GM19025 (cell line): ENCODE measurements at regions not wholly inside any gene's neighbourhood (a gene's known extent, or its start where the extent isn't known, plus 50 kb on each side); places are given as distances from the start of the nearest gene placed in this dataset.

Experiments
- ATAC-seq: cut with Tn5 transposase; IDR thresholded peaks from one replicate; pipeline ENCODE4 v1.9.1; 2021; ENCODE audit warnings: mild to moderate bottlenecking, low read depth, moderate library complexity; ENCODE audit not compliant: unreplicated experiment

DNA sequence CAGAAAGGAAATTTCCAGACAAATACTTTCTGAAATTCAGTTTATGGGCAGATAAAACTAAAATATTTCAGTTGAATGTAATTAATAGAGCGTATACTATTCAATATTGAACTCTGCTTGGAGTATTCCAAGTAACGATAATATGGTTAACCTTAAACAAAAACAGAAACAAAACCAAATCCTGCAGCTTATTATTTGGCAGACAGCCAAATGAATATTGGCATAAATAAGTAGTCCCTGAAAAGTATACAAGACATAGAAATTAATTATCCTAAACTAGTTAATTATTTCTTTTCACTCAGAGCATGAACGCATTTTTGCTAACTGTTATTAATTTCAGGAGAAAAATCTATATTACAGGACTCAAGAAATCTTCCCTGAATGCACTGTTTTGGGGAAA, 1574.0 kb downstream of the MAT2B start:
- ATAC-seq: no peak

DNA sequence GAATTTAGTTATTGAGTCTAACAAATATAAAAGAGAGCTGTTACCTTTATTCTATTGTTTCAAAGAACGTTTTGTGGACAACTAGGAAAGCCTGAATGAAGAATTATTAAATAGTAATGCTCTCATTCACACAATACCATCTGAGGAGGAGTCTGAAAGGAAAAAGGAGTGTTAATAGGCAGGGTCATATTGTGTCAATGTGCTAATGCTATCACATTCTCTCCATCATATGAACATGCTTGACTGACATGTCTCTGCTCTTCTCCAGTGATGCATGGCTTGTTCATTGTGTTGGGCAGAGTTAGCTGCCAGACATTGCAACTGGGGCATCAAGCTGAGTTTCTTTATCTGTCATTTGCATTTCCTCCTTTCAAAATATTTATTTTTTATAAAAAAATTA, 1578.0 kb downstream of the MAT2B start:
- ATAC-seq: no peak

DNA sequence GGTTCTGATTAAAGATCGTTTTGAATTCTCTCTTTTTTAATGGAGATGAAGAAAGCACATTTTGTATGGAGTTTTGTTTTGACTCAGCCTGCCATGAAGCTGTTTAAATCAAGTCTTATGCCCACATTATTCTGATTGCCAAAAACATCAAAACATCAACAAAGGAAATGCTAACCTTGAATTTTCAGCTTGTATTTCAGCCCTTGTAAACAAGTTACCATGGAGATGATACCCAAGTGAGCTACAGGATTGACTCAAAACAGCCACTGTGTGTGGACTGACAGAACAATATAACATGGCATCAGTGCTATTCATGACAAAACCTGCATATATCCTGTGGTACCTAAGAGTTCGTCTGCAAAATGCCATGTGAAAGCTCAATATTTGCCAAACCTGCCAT, 1581.0 kb downstream of the MAT2B start:
- no peak for ATAC-seq

- no peak for ATAC-seq
These were observed 1589.4 kb downstream of the MAT2B start for GRCh38 chr5:165094782-165095181.

- no peak for ATAC-seq
These were observed 1596.3 kb downstream of the MAT2B start for GRCh38 chr5:165101709-165102108.

GRCh38 chr5:165104611-165105010, 1599.2 kb downstream of the MAT2B start:
- ATAC-seq: no peak

GRCh38 chr5:165108809-165109208, 1603.4 kb downstream of the MAT2B start:
- no peak for ATAC-seq

GRCh38 chr5:165119175-165119574, 1613.8 kb downstream of the MAT2B start:
- no peak for ATAC-seq

DNA sequence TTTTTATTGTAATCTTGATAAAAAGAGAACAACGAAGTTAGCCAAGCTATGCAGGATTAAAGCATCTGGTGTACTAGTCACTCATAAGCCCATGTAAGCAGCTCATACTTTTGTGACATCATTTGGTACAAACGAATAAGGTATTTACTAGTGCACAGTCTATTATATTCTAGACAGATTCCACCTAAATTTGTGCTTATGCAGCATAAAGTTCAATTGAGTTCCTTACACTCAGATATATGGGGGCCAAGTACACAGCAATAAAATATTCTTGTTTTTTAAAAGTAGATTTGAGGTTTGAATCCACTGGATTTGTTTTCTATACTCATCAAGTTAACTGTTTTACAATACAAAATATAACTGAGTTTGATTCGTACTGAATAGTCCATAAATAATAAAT, 1621.2 kb downstream of the MAT2B start:
- no peak for ATAC-seq

- ATAC-seq: no peak
These were observed 1622.5 kb downstream of the MAT2B start for GRCh38 chr5:165127941-165128340.

DNA sequence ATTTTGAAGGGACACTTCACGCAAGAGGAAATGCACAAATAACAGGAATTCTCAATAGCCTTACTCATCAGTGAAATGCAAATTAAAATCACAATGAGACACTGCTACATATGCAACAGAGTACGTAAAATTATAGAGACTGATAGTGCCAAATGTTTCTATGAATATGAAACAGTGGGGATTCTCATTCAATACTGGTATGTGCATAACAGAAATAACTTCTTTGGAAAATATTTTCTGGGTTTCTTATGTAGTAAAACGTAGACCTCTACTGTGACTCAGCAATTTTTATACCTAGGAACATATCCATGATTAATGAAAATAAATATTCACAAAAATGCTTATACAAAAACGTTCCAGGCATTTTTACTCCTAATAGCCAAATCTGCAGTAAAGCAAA, 1625.2 kb downstream of the MAT2B start:
- no peak for ATAC-seq

- ATAC-seq: no peak
These were observed 1628.7 kb downstream of the MAT2B start for GRCh38 chr5:165134155-165134554.

GRCh38 chr5:165135565-165135964, 1630.1 kb downstream of the MAT2B start:
- no peak for ATAC-seq

- ATAC-seq: no peak
These were observed 1632.3 kb downstream of the MAT2B start for GRCh38 chr5:165137701-165138100.

GRCh38 chr5:165138236-165138635, 1632.8 kb downstream of the MAT2B start:
- no peak for ATAC-seq

- ATAC-seq: no peak
These were observed 1633.8 kb downstream of the MAT2B start for GRCh38 chr5:165139262-165139661.

GRCh38 chr5:165139721-165140120, 1634.3 kb downstream of the MAT2B start:
- no peak for ATAC-seq

DNA sequence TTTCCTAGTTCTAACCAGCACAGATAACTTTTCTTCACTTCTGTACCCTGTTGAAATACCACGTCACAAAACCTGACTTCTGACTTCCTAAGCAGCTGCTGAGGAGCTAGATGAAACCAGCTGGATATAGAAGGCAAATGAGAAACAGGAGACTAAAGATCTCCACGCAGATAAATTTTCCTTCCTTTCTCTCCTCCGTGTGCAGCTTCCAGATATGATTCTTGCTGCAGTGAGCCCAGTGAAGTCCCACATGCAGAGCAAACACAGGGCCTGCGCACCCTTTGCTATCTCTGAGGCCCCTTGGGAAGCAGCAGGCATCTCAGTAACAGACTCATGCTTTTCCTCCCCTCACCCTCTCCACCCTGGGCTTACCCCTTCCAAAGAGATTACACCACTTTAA, 1638.3 kb downstream of the MAT2B start:
- no peak for ATAC-seq

DNA sequence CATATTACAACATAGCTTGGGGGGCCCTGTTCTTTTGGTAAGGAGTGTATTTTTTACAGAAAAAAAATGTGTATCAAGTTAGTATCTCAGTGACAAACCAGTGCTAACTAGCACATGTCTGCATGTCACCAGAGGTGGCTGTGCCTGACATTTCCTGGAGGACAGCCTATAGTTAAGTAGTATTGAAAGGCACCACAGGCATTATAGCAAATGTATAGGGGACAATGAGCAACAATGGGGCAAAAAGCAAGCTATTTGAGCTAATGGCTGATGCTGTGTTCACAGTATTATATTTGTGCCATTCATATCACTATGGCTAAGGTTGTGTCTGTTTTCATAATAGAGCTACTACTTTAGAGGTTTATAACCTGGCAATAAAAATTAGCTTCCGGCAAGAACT, 1644.0 kb downstream of the MAT2B start:
- ATAC-seq: no peak

- no peak for ATAC-seq
These were observed 1646.6 kb downstream of the MAT2B start for GRCh38 chr5:165152058-165152457.

GRCh38 chr5:165157219-165157618, 1651.8 kb downstream of the MAT2B start:
- no peak for ATAC-seq

DNA sequence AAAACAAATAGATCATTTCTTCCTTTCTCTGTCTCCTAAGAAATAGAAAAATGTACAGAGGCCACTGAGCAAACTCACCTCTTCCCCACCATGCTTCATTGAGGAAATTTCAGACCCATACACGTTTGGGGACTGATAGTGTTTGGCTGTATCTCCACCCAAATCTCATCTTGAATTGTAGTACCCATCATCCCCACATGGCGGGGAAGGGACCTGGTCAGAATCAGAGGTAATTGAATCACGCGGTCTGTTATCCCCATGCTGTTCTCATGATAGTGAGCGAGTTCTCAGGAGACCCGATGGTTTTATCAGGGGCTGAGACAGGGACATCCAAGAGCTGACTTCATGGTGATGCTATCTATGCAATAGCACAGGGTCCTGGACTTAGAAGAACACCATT, 1655.8 kb downstream of the MAT2B start:
- no peak for ATAC-seq

DNA sequence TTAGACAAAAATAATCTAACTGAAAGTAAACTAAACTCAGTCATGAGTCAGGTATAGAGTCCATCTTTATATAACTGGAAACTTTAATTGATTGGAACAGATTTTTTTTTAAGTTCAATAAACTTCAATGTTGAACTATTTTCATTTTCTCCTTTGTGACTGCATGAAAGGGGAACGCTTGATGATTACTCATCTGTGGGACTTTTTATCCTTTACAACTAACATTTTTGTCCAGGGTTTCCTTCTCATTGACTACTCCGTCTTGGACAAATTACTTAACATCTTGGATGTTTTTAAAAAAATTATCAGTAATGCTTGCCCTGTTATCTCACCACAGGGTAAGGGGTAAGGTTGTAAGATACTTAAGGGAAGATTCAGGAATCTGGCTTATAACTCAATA, 1658.4 kb downstream of the MAT2B start:
- no peak for ATAC-seq
